ENCODE measurements at regions not wholly inside any gene's neighbourhood (a gene's known extent, or its start where the extent isn't known, plus 50 kb on each side); places are given as distances from the start of the nearest gene placed in this dataset.
A peak's percentile ranks its signal among the peaks of the same experiment; 100 is the strongest.

- Histone ChIP-seq H3K9ac (ENCODE audit: insufficient read length) (no peak overlapping the region), H3K36me3 (ENCODE audit: insufficient read depth, low read length) (no peaks in the 10 kb centered on the region), H3K27ac (no peak overlapping the region), H3K4me3 (no peak overlapping the region), H3K9me3 (ENCODE audit: low read depth, low read length) (no peaks in the 10 kb centered on the region)
- TF ChIP-seq EZH2 (IDR thresholded peaks at IDR 0.05) = no peak
- TF ChIP-seq POLR2AphosphoS5 (IDR thresholded peaks at IDR 0.05; ENCODE audit: borderline replicate concordance, low read depth, low read length) = no peak
- TF ChIP-seq FOXP2 (optimal IDR thresholded peaks at IDR 0.05; ENCODE audit: control extremely low read depth, extremely low read length, insufficient read depth) = no peak
- no peak for DNase-seq (ENCODE audit: low read depth, low spot score)
Observed at GRCh38 chr11:15594607-15595006, 479.9 kb downstream of the INSC start.

GRCh38 chr11:15599376-15599775, 484.7 kb downstream of the INSC start:
- Histone ChIP-seq H3K27ac (no peak overlapping the region), H3K9ac (ENCODE audit: insufficient read length) (no peak overlapping the region), H3K4me3 (no peak overlapping the region), H3K36me3 (ENCODE audit: insufficient read depth, low read length) (no peaks in the 10 kb centered on the region), H3K9me3 (ENCODE audit: low read depth, low read length) (no peaks in the 10 kb centered on the region)
- DNase-seq (ENCODE audit: low read depth, low spot score) = no peak
- TF ChIP-seq FOXP2 (optimal IDR thresholded peaks at IDR 0.05; ENCODE audit: control extremely low read depth, extremely low read length, insufficient read depth) (no peak), EZH2 (IDR thresholded peaks at IDR 0.05) (no peak), POLR2AphosphoS5 (IDR thresholded peaks at IDR 0.05; ENCODE audit: borderline replicate concordance, low read depth, low read length) (no peak)

- Histone ChIP-seq H3K36me3 (ENCODE audit: insufficient read depth, low read length) (no peaks in the 10 kb centered on the region), H3K9me3 (ENCODE audit: low read depth, low read length) (no peaks in the 10 kb centered on the region), H3K4me3 (no peak overlapping the region), H3K27ac (no peak overlapping the region), H3K9ac (ENCODE audit: insufficient read length) (no peak overlapping the region)
- DNase-seq (ENCODE audit: low read depth, low spot score) = no peak
- no peak for TF ChIP-seq POLR2AphosphoS5 (IDR thresholded peaks at IDR 0.05; ENCODE audit: borderline replicate concordance, low read depth, low read length)
- TF ChIP-seq FOXP2 (optimal IDR thresholded peaks at IDR 0.05; ENCODE audit: control extremely low read depth, extremely low read length, insufficient read depth) = no peak
- TF ChIP-seq EZH2 (IDR thresholded peaks at IDR 0.05) = no peak
Observed at GRCh38 chr11:15602047-15602446, 487.3 kb downstream of the INSC start.

GRCh38 chr11:15602785-15603567, 488.3 kb downstream of the INSC start:
- H3K36me3 ChIP-seq (ENCODE audit: insufficient read depth, low read length) = no peaks in the 10 kb centered on the region
- no peaks in the 10 kb centered on the region for H3K9me3 ChIP-seq (ENCODE audit: low read depth, low read length)
- no peak overlapping the region for H3K9ac ChIP-seq (ENCODE audit: insufficient read length)
- peak overlapping the region; percentile 7; the same call in 1 of the 2 replicates for H3K4me3 ChIP-seq
- no peak for DNase-seq (ENCODE audit: low read depth, low spot score)
- no peak overlapping the region for H3K27ac ChIP-seq
- no peak for TF ChIP-seq EZH2 (IDR thresholded peaks at IDR 0.05)
- no peak for TF ChIP-seq FOXP2 (optimal IDR thresholded peaks at IDR 0.05; ENCODE audit: control extremely low read depth, extremely low read length, insufficient read depth)
- no peak for TF ChIP-seq POLR2AphosphoS5 (IDR thresholded peaks at IDR 0.05; ENCODE audit: borderline replicate concordance, low read depth, low read length)

- no peak for TF ChIP-seq FOXP2 (optimal IDR thresholded peaks at IDR 0.05; ENCODE audit: control extremely low read depth, extremely low read length, insufficient read depth)
- no peak for TF ChIP-seq EZH2 (IDR thresholded peaks at IDR 0.05)
- TF ChIP-seq POLR2AphosphoS5 (IDR thresholded peaks at IDR 0.05; ENCODE audit: borderline replicate concordance, low read depth, low read length) = no peak
- no peaks in the 10 kb centered on the region for H3K36me3 ChIP-seq (ENCODE audit: insufficient read depth, low read length)
- no peak for DNase-seq (ENCODE audit: low read depth, low spot score)
- no peak overlapping the region for H3K4me3 ChIP-seq
- H3K9ac ChIP-seq (ENCODE audit: insufficient read length) = no peak overlapping the region
- no peak overlapping the region for H3K27ac ChIP-seq
- no peaks in the 10 kb centered on the region for H3K9me3 ChIP-seq (ENCODE audit: low read depth, low read length)
Observed at GRCh38 chr11:15605094-15605493, 490.4 kb downstream of the INSC start.

- DNase-seq (ENCODE audit: low read depth, low spot score) = no peak
- no peak for TF ChIP-seq POLR2AphosphoS5 (IDR thresholded peaks at IDR 0.05; ENCODE audit: borderline replicate concordance, low read depth, low read length)
- no peak for TF ChIP-seq EZH2 (IDR thresholded peaks at IDR 0.05)
- no peak for TF ChIP-seq FOXP2 (optimal IDR thresholded peaks at IDR 0.05; ENCODE audit: control extremely low read depth, extremely low read length, insufficient read depth)
- no peak overlapping the region for H3K27ac ChIP-seq
Observed at GRCh38 chr11:15607361-15608036, 492.8 kb downstream of the INSC start.

GRCh38 chr11:15609445-15609844, 494.7 kb downstream of the INSC start:
- Histone ChIP-seq H3K36me3 (ENCODE audit: insufficient read depth, low read length) (no peaks in the 10 kb centered on the region), H3K9ac (ENCODE audit: insufficient read length) (no peak overlapping the region), H3K27ac (no peak overlapping the region), H3K4me3 (no peak overlapping the region), H3K9me3 (ENCODE audit: low read depth, low read length) (no peaks in the 10 kb centered on the region)
- DNase-seq (ENCODE audit: low read depth, low spot score) = no peak
- TF ChIP-seq EZH2 (IDR thresholded peaks at IDR 0.05) (no peak), POLR2AphosphoS5 (IDR thresholded peaks at IDR 0.05; ENCODE audit: borderline replicate concordance, low read depth, low read length) (no peak), FOXP2 (optimal IDR thresholded peaks at IDR 0.05; ENCODE audit: control extremely low read depth, extremely low read length, insufficient read depth) (no peak)

More at GRCh38 chr11:15607361-15608036, 492.8 kb downstream of the INSC start:
- Histone ChIP-seq H3K36me3 (ENCODE audit: insufficient read depth, low read length) (no peaks in the 10 kb centered on the region), H3K9ac (ENCODE audit: insufficient read length) (no peak overlapping the region), H3K4me3 (no peak overlapping the region), H3K9me3 (ENCODE audit: low read depth, low read length) (no peaks in the 10 kb centered on the region)

GRCh38 chr11:15610881-15611280, 496.2 kb downstream of the INSC start:
- H3K9ac ChIP-seq (ENCODE audit: insufficient read length) = no peak overlapping the region
- no peaks in the 10 kb centered on the region for H3K36me3 ChIP-seq (ENCODE audit: insufficient read depth, low read length)
- DNase-seq (ENCODE audit: low read depth, low spot score) = no peak
- H3K9me3 ChIP-seq (ENCODE audit: low read depth, low read length) = no peaks in the 10 kb centered on the region
- no peak overlapping the region for H3K27ac ChIP-seq
- TF ChIP-seq EZH2 (IDR thresholded peaks at IDR 0.05) (no peak), POLR2AphosphoS5 (IDR thresholded peaks at IDR 0.05; ENCODE audit: borderline replicate concordance, low read depth, low read length) (no peak), FOXP2 (optimal IDR thresholded peaks at IDR 0.05; ENCODE audit: control extremely low read depth, extremely low read length, insufficient read depth) (no peak)
- H3K4me3 ChIP-seq = no peak overlapping the region

All from SK-N-MC (cell line).